Activated CD4-positive, alpha-beta T cell treated with anti-CD3 and anti-CD28 coated beads for 48 hours (primary cell): ENCODE measurements at regions not wholly inside any gene's neighbourhood (a gene's known extent, or its start where the extent isn't known, plus 50 kb on each side); places are given as distances from the start of the nearest gene placed in this dataset.
A peak's percentile ranks its signal among the peaks of the same experiment; 100 is the strongest.

Experiments
- DNase-seq: peaks from one replicate; pipeline ENCODE4 v3.0.0-alpha.2; 2020

- DNase-seq, result no peak
Measured at GRCh38 chr15:88378188-88378637, 89.0 kb downstream of the MRPL46 start.

GRCh38 chr15:88377509-88377908, 89.7 kb downstream of the MRPL46 start:
- DNase-seq, result no peak

GRCh38 chr15:88376574-88377174, 90.5 kb downstream of the MRPL46 start:
- no peak for DNase-seq

- no peak for DNase-seq
Measured at GRCh38 chr15:88375234-88375927, 91.8 kb downstream of the MRPL46 start.

- DNase-seq, result no peak
Measured at GRCh38 chr15:88365124-88365523, 102.1 kb downstream of the MRPL46 start.

GRCh38 chr15:88348579-88349230, 92.2 kb upstream of the NTRK3 start:
- DNase-seq, result no peak

- DNase-seq, result no peak
Measured at GRCh38 chr15:88345962-88346361, 89.4 kb upstream of the NTRK3 start.

GRCh38 chr15:88344786-88345185, 88.2 kb upstream of the NTRK3 start:
- no peak for DNase-seq

GRCh38 chr15:88342666-88343065, 86.1 kb upstream of the NTRK3 start:
- no peak for DNase-seq

GRCh38 chr15:88341653-88342052, 85.1 kb upstream of the NTRK3 start:
- DNase-seq, result no peak

- DNase-seq, result no peak
Measured at GRCh38 chr15:88341006-88341405, 84.5 kb upstream of the NTRK3 start.

- DNase-seq, result no peak
Measured at GRCh38 chr15:88337993-88338392, 81.5 kb upstream of the NTRK3 start.

- no peak for DNase-seq
Measured at GRCh38 chr15:88335074-88335473, 78.5 kb upstream of the NTRK3 start.

- DNase-seq, result no peak
Measured at GRCh38 chr15:88334436-88334835, 77.9 kb upstream of the NTRK3 start.

GRCh38 chr15:88331291-88331690, 74.8 kb upstream of the NTRK3 start:
- peak; percentile 80 for DNase-seq

GRCh38 chr15:88326924-88327323, 70.4 kb upstream of the NTRK3 start:
- no peak for DNase-seq

GRCh38 chr15:88324741-88325065, 68.2 kb upstream of the NTRK3 start:
- DNase-seq, result no peak

GRCh38 chr15:88323976-88324740, 67.6 kb upstream of the NTRK3 start:
- no peak for DNase-seq

GRCh38 chr15:88323468-88323867, 66.9 kb upstream of the NTRK3 start:
- DNase-seq, result no peak

- no peak for DNase-seq
Measured at GRCh38 chr15:88322461-88322860, 65.9 kb upstream of the NTRK3 start.

GRCh38 chr15:88321271-88321670, 64.7 kb upstream of the NTRK3 start:
- DNase-seq, result no peak

GRCh38 chr15:88316586-88316985, 60.0 kb upstream of the NTRK3 start:
- no peak for DNase-seq

- no peak for DNase-seq
Measured at GRCh38 chr15:88315221-88315878, 58.8 kb upstream of the NTRK3 start.
